Right cardiac atrium (tissue), 5 donors: ENCODE measurements at regions not wholly inside any gene's neighbourhood (a gene's known extent, or its start where the extent isn't known, plus 50 kb on each side); places are given as distances from the start of the nearest gene placed in this dataset.

Experiments
- ATAC-seq, 2 donors: fragments of 200-7000 bp; cut with Tn5 transposase; one replicate each; pipeline versions ENCODE4 v1.8.0 to v1.9.1; 2020; ENCODE audit warnings: moderate library complexity in 2 of 2, mild to moderate bottlenecking in 1 of 2
- DNase-seq, 3 donors: peaks; one replicate each; pipeline ENCODE4 v3.0.0-alpha.2; 2020
- H3K27ac ChIP-seq: one replicate; pipeline ENCODE4 v1.5.1; 2013; ENCODE audit warnings: mild to moderate bottlenecking, low read length, control low read depth, moderate library complexity
- H3K27me3 ChIP-seq: one replicate; pipeline ENCODE4 v1.6.1; 2013; ENCODE audit not compliant: control insufficient read depth, insufficient read depth
- H3K4me1 ChIP-seq: one replicate; pipeline ENCODE4 v1.6.1; 2013; ENCODE audit warnings: low read length; ENCODE audit not compliant: control insufficient read depth, insufficient read depth
- H3K4me3 ChIP-seq: one replicate; pipeline ENCODE4 v1.5.1; 2013; ENCODE audit warnings: low read length, control low read depth
- H3K9me3 ChIP-seq: one replicate; pipeline ENCODE4 v1.6.1; 2013; ENCODE audit warnings: low read length; ENCODE audit not compliant: control insufficient read depth
- WGBS: extraction: QIAGEN DNeasy Blood & Tissue Kit; methylation state at CpG from one replicate; pipeline ENCODE4 v1.1.7; 2013; 5-methylcytosine and 5-hydroxymethylcytosine counted together
- intact Hi-C, 4 donors: fragments of 100-400 bp; cut with DNase I; formaldehyde crosslinking; loops; one replicate each; pipeline versions ENCODE4 v1.11.0 to v1.14.0; 2022 to 2023
- donor health status: healthy with polysubstance abuse.
- donor health status: DM: no; HTN: yes; CAD: no.
- donor health status: DM: no; HTN: no; CAD: no.
- donor health status: DM: no; HTN: yes; CAD: no; lungs with severe emphysema.
- donor health status: DM: yes; HTN: yes; CAD: no.

DNA sequence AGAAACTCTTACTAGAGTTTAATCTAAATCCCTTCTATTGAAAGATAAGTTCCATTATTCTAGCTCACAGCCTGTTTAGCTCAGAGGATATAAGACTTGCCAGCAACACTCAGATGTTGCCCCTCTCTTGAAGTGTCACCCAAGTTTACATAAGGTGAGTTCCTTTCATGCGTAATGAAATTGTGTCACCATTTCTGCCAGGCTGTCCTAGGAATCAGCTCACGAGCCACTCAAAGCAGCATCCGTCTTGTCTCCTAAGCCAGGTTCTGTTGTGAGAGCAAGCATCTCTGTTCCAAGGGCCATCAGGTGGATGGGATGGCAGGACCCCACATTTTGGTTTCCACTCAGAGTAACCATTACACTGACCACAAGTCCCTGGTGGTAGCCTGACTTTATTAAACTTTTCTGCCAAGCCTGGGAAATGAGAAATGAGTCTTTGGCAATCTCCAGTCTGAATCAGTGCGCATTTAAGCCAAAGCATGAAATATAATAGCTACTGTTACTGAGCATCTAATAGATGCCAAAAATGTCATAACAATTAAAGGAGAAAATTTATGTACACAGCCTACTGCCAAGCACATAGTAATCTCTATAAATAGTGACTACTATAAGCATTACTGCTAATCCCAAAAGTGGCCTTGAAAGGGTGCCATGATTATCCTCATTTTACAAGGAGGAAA, 179.6 kb upstream of the MIR17HG start:
- ATAC-seq (no peak), DNase-seq (no peak)
- no peak overlapping the region for H3K27ac ChIP-seq
- no peaks in the 10 kb centered on the region for H3K27me3 ChIP-seq
- WGBS: 85% methylated on average over 4 of the region's 4 CpGs
- intact Hi-C loops: no loop called here
- H3K9me3 ChIP-seq: no peaks in the 10 kb centered on the region
- no peaks in the 10 kb centered on the region for H3K4me1 ChIP-seq
- H3K4me3 ChIP-seq: no peak overlapping the region

DNA sequence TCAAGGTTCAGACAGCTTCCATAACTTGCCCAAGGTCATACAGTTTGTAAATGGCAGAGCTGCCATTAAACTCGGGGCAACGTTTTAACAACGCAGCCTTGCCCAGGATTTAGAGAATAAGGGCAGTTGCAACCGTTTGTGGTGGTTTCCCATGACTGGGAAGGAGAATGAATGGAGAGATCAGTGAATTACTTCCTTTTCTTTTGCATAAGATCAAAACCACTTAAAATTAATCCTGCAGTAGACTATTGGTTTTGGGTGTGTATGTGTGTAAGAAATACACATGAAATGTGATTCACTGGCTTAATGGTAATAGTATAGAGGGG, 179.1 kb upstream of the MIR17HG start:
- intact Hi-C loops: no loop called here
- H3K27ac ChIP-seq: no peak overlapping the region

DNA sequence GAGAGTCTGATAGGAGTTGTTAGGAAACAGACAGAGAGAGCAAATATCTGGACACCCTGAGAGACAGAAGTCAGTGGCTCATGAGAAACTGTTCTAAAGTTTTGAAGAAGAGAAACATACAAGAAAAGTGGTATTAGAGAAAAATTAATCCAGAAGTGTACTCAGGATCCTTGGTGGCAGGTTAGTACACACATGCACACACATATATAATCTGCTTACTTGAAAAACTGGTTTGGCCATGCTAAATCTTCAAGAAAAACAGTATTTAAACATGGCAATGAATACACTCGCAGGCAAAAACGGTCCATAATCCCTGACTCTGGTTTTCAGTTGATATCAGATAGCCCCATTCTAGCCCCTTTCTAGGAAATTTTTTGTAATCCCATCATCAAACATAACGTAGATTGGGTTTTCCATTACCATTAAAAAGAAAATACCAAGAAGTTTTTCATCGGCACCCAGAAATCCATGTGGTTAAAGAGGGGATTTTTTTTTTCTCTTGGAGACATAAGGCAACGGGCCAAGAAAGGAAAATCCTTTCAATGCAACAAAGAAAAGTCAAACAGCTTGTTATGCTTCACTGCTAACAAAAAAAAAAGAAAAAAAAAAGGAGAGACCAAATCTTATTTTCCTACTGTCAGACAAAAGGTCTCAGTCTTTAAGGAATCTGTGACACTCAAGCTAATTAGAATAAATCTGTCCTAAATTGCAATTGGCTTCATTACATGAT, 178.0 kb upstream of the MIR17HG start:
- intact Hi-C loops: no loop called here
- Histone ChIP-seq H3K27me3 (no peaks in the 10 kb centered on the region), H3K4me1 (no peaks in the 10 kb centered on the region), H3K27ac (no peak overlapping the region), H3K9me3 (no peaks in the 10 kb centered on the region), H3K4me3 (no peak overlapping the region)
- 58% methylated on average over 5 of the region's 5 CpGs for WGBS
- DNase-seq: no peak
- no peak for ATAC-seq

More for the DNA sequence above, 179.1 kb upstream of the MIR17HG start:
- no peaks in the 10 kb centered on the region for H3K4me1 ChIP-seq
- H3K4me3 ChIP-seq: no peak overlapping the region
- H3K9me3 ChIP-seq: no peaks in the 10 kb centered on the region
- no peak for DNase-seq
- no peaks in the 10 kb centered on the region for H3K27me3 ChIP-seq
- no peak for ATAC-seq
- WGBS: 61% methylated on average over 4 of the region's 4 CpGs

DNA sequence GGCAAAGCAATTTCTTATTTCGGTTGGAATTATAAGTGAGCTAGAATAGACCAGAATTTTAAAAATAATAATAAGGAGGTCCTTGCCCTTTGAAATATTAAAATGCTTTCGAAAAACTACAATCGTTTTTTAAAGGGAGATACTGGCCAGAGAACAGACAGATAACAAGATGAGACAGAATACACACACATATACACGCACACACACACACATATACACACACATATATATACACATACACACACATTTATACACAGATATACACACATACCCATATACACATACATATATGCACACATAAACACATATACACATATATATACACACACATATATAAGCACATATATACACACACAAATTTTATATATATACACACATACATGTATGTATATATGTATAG, 175.3 kb upstream of the MIR17HG start:
- intact Hi-C loops: no loop called here
- WGBS: 83% methylated on average over 4 of the region's 4 CpGs

DNA sequence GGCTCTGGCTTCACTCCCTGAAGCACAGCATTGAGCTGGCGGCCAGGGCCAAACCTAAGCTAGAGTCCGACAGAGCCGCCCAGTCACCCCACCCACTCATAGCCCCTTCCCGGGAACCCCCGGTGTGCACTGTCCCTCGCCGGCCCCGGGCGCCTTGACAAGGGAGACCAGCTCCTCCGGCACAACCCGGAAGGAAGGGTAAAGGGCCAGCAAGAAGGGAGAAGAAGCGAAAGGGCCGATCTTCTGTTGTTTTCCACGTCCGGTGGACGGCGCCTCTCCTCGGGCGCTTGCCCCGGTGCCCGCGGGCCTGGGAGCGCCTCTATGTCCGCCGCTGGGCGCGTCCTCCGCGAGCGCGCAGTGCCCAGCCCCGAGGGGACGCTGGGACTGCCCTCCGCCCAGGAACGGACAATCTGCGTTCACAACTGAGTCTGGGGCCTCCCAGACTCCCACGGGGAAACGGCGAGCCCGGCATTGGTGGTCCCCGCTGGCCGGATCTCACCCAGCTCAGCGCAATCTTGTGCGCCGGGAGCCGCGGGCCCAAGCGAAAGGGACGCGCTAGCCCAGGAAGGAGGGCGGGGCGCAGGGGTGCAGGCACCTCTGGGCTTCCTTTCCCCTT, 172.5 kb upstream of the MIR17HG start:
- intact Hi-C loops: no loop called here
- H3K4me3 ChIP-seq: peak overlapping the region; percentile 31
- ATAC-seq: peak; percentile 31 to 56
- no peaks in the 10 kb centered on the region for H3K4me1 ChIP-seq
- peak in 2 of 3 donors; percentile 34 to 38 for DNase-seq
- H3K27me3 ChIP-seq: no peaks in the 10 kb centered on the region
- H3K9me3 ChIP-seq: no peaks in the 10 kb centered on the region
- H3K27ac ChIP-seq: no peak overlapping the region
- 7% methylated on average over 52 of the region's 52 CpGs for WGBS

More for the DNA sequence above, 175.3 kb upstream of the MIR17HG start:
- no peak for ATAC-seq
- Histone ChIP-seq H3K4me1 (no peaks in the 10 kb centered on the region), H3K27me3 (no peaks in the 10 kb centered on the region), H3K27ac (no peak overlapping the region), H3K4me3 (no peak overlapping the region), H3K9me3 (no peaks in the 10 kb centered on the region)
- no peak for DNase-seq

DNA sequence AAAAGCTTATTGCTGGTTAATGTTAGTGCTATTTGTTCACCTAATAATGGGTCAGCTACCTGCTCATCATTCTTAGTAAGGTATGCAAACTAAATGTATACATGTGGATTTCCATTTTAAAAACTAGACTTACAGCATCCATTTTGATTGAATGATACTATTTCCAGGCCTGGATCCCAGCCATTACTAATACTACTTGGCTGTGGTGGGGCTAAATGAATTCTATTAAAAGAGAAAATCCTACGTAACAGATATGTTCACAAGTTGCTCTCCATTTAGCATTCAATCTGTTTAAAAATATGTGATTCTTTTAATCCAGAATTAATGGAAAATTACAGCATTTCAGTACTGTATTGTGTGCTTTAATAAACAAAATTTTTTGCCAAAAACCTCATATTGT, 169.4 kb upstream of the MIR17HG start:
- H3K27me3 ChIP-seq: no peaks in the 10 kb centered on the region
- no peaks in the 10 kb centered on the region for H3K9me3 ChIP-seq
- no peak overlapping the region for H3K27ac ChIP-seq
- no peak for ATAC-seq
- intact Hi-C loops: no loop called here
- DNase-seq: no peak
- H3K4me1 ChIP-seq: no peaks in the 10 kb centered on the region
- no peak overlapping the region for H3K4me3 ChIP-seq
- 71% methylated on average over 1 of the region's 1 CpG for WGBS

DNA sequence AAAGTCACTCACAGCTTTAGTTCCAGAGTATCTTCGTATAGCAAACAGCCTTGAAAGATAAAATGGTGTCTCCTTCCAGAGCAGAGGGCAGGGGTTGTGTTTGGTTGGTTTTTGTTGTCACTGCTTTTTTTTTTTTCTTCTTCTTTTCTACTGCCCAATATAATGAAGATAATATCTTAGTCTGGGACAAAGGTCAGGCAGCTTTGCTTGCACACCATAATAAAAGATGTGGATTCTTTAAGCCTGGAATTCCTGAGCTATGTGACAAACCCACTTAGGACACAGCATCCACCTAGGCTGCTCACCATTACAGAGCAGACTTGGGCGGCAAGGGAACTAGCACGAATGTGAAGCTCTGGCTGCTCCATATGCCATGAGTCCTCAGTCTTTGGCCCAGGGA, 165.6 kb upstream of the MIR17HG start:
- H3K27ac ChIP-seq: no peak overlapping the region
- ATAC-seq (no peak), DNase-seq (no peak)
- no peaks in the 10 kb centered on the region for H3K4me1 ChIP-seq
- H3K27me3 ChIP-seq: no peaks in the 10 kb centered on the region
- H3K4me3 ChIP-seq: no peak overlapping the region
- intact Hi-C loops: loop anchor here in 1 of 4 donors (5.0 kb wide), 1 partner anchor 50 kb away; no protein-coding TSS in a partner anchor
- 92% methylated on average over 3 of the region's 3 CpGs for WGBS
- no peaks in the 10 kb centered on the region for H3K9me3 ChIP-seq

DNA sequence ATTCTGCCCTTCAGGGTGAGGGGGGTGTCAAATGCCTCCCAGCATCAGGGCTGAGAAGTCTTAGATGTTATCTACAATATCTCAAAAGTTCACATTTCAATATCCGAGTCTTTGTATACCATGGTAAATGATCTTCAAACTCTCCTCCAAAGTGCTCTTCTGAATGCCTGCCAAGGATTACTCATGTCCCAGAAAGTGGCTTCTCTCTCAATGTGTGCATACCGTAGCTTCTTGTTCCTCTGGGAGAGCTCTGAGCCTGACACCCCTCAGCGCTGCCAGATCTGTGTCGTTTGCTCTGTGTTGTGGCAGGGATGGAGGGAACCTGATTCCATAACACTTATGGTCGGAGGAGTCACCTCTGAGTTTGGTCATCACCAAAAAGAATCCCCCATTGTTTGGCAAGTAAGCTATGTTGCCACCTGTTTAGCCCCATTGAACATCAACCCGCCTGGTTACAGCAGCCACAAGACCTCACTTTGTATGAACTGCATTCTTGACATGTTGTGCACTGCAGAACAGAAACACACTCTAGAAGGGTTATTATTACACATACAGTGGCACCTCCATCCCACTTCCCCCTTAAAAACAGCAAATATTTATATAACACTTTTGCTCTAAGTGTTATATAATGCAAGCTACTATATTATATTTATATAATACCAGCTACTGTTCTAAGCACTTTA, 163.1 kb upstream of the MIR17HG start:
- Histone ChIP-seq H3K27me3 (no peaks in the 10 kb centered on the region), H3K4me1 (no peaks in the 10 kb centered on the region), H3K4me3 (no peak overlapping the region), H3K9me3 (no peaks in the 10 kb centered on the region), H3K27ac (no peak overlapping the region)
- no peak for ATAC-seq
- DNase-seq: no peak
- WGBS: 31% methylated on average over 6 of the region's 6 CpGs
- intact Hi-C loops: loop anchor here in 2 of 4 donors (2.0 to 5.0 kb wide), 2 partner anchors 52 kb away; no protein-coding TSS in a partner anchor

DNA sequence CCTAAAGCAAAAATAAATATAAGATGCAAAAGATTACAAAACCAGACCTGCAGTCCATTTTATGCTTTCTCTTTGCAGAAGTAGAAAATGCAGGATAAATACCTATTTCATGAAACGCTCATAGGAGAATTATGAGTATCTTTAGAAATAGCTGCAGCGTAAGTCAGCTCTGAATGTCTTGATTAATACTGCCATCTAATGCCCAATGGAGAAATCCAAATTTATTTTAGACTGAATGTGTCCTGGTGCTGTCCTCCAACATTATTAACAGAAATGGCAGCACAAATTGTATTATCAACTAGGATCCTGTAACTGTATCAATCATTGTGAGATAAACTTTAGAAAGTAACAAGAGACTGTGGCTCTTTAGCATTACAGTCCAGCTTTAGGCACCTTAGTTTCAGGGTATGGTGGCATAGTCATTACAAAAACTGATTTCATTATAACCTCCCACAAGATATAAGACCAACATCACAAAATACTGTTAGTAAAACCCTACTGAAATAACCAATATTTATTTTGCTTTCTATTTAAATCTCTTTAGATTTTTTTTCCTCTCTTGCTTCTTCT, 162.1 kb upstream of the MIR17HG start:
- H3K27ac ChIP-seq: no peak overlapping the region
- no peaks in the 10 kb centered on the region for H3K27me3 ChIP-seq
- DNase-seq: no peak
- intact Hi-C loops: loop anchor here in 1 of 4 donors (2.0 kb wide), 1 partner anchor 53 kb away; no protein-coding TSS in a partner anchor
- peak in 1 of 2 donors; percentile 51 for ATAC-seq
- no peaks in the 10 kb centered on the region for H3K4me1 ChIP-seq
- 6% methylated on average over 2 of the region's 2 CpGs for WGBS
- no peaks in the 10 kb centered on the region for H3K9me3 ChIP-seq
- no peak overlapping the region for H3K4me3 ChIP-seq

DNA sequence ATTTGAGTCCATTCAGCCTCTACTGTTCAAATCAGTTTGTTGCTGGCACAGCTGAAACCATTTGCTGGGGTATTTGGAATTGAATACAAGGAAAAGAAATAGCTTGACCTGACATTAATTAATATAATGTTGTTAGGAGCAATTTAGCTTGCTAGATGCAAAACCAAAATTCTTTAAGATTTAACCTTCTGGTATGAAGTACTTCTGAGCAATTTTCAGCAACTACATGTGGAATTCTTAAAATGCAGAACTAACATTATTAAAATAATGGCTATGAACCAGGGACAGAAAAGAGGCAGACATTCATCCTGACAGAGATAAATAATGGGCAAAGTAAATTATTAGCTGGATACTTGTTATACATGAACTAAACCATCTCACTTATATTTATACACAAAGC, 160.0 kb upstream of the MIR17HG start:
- intact Hi-C loops: no loop called here
- ATAC-seq: no peak
- Histone ChIP-seq H3K27me3 (no peaks in the 10 kb centered on the region), H3K4me3 (no peak overlapping the region), H3K9me3 (no peaks in the 10 kb centered on the region), H3K27ac (no peak overlapping the region), H3K4me1 (no peaks in the 10 kb centered on the region)
- DNase-seq: no peak

DNA sequence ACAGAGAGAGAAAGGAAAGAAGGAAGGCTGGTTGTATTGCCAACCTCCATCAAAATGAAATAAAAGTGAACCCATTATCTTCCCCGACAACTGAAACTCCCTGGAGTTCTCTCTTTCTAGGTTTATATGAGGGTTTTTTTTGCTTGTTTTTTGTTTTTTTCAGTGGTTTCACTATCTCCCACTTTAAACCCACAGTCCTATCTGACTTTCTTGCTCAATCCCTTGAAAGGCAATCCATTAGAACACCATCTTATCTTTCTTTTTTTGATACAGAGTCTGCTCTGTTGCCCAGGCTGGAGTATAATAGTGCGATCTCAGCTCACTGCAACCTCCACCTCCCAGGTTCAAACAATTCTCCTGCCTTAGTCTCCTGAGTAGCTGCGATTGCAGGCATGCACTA, 158.0 kb upstream of the MIR17HG start:
- ATAC-seq: no peak
- H3K9me3 ChIP-seq: no peaks in the 10 kb centered on the region
- intact Hi-C loops: no loop called here
- H3K4me1 ChIP-seq: no peaks in the 10 kb centered on the region
- H3K27ac ChIP-seq: no peak overlapping the region
- no peak for DNase-seq
- WGBS: 73% methylated on average over 3 of the region's 3 CpGs
- H3K4me3 ChIP-seq: no peak overlapping the region
- H3K27me3 ChIP-seq: no peaks in the 10 kb centered on the region
